ENCODE measurements at regions not wholly inside any gene's neighbourhood (a gene's known extent, or its start where the extent isn't known, plus 50 kb on each side); places are given as distances from the start of the nearest gene placed in this dataset.

- TF ChIP-seq ZNF462 (CRISPR knock-in tag; IDR thresholded peaks at IDR 0.05), result no peak
- TF ChIP-seq ZNF331 (CRISPR knock-in tag; IDR thresholded peaks at IDR 0.05; ENCODE audit: low read depth), result no peak
- no peak for TF ChIP-seq NANOG (IDR thresholded peaks at IDR 0.05; ENCODE audit: borderline replicate concordance)
Measured at GRCh38 chr9:117945286-117945685, 241.1 kb downstream of the TLR4 start (continued).

- no peak for DNase-seq (ENCODE audit: low spot score)
- Histone ChIP-seq H3K4me3 (no peak overlapping the region), H4K20me1 (replicated peaks; ENCODE audit: insufficient read depth) (no peaks in the 10 kb centered on the region), H3K27ac (ENCODE audit: low read depth) (no peak overlapping the region), H3K4me2 (no peak overlapping the region), H3K36me3 (ENCODE audit: insufficient read depth) (no peaks in the 10 kb centered on the region), H3K9me2 (ENCODE audit: insufficient read depth) (no peaks in the 10 kb centered on the region), H3K79me2 (replicated peaks; ENCODE audit: insufficient read depth) (no peaks in the 10 kb centered on the region), H3F3A (replicated peaks; ENCODE audit: low read depth) (no peaks in the 10 kb centered on the region), H3K4me1 (ENCODE audit: insufficient read depth) (no peaks in the 10 kb centered on the region), H2AFZ (no peak overlapping the region), H3K27me3 (ENCODE audit: insufficient read depth) (no peaks in the 10 kb centered on the region)
- H3K27ac Mint-ChIP-seq, result no peak overlapping the region
- ATAC-seq, result no peak
- H3K36me3 Mint-ChIP-seq (ENCODE audit: low read depth), result no peaks in the 10 kb centered on the region
- no peak overlapping the region for H3K4me3 Mint-ChIP-seq
- no peaks in the 10 kb centered on the region for H3K27me3 Mint-ChIP-seq (ENCODE audit: insufficient read depth, low read depth, poor library complexity)
- H3K9me3 Mint-ChIP-seq, result peaks cover 39% of the 10 kb centered on the region
- H3K4me1 Mint-ChIP-seq, result no peaks in the 10 kb centered on the region
- no peak for TF ChIP-seq ETS1 (IDR thresholded peaks at IDR 0.05)
- TF ChIP-seq EZH2 (IDR thresholded peaks at IDR 0.05; ENCODE audit: low read depth, unreplicated experiment), result no peak
- TF ChIP-seq EZH2phosphoT487 (IDR thresholded peaks at IDR 0.05; ENCODE audit: unreplicated experiment), result no peak
- TF ChIP-seq ZNF114 (CRISPR knock-in tag; IDR thresholded peaks at IDR 0.05), result no peak
- no peak for TF ChIP-seq POLR2AphosphoS5 (IDR thresholded peaks at IDR 0.05; ENCODE audit: low read depth)
- no peak for TF ChIP-seq REST (IDR thresholded peaks at IDR 0.05; ENCODE audit: unreplicated experiment)
- no peak for TF ChIP-seq CREB1 (CRISPR knock-in tag; IDR thresholded peaks at IDR 0.05; ENCODE audit: low read depth)
- TF ChIP-seq ZNF331 (CRISPR knock-in tag; IDR thresholded peaks at IDR 0.05; ENCODE audit: low read depth), result no peak
- TF ChIP-seq NANOG (IDR thresholded peaks at IDR 0.05; ENCODE audit: borderline replicate concordance), result no peak
- TF ChIP-seq JUNB (IDR thresholded peaks at IDR 0.05; ENCODE audit: unreplicated experiment), result no peak
- no peak for TF ChIP-seq CTCF (conservative IDR thresholded peaks at IDR 0.05; ENCODE audit: low read depth in 2 of 2)
- no peak for TF ChIP-seq STAT1 (IDR thresholded peaks at IDR 0.05; ENCODE audit: unreplicated experiment)
Measured at GRCh38 chr9:117951127-117951526, 246.9 kb downstream of the TLR4 start.

Measured in GM23338 (cell line).